ENCODE measurements at regions not wholly inside any gene's neighbourhood (a gene's known extent, or its start where the extent isn't known, plus 50 kb on each side); places are given as distances from the start of the nearest gene placed in this dataset.

GRCh38 chr7:42677751-42678699, 233.8 kb downstream of the C7orf25 start:
- no peak for FAIRE-seq
- no peak for DNase-seq (ENCODE audit: insufficient read length, low spot score)
- no peak for TF ChIP-seq POLR2AphosphoS5 (IDR thresholded peaks at IDR 0.05; ENCODE audit: low read depth, low read length)
- no peak for TF ChIP-seq POU2F2 (IDR thresholded peaks at IDR 0.05; ENCODE audit: low read depth, low read length)
- TF ChIP-seq TAF1 (IDR thresholded peaks at IDR 0.05; ENCODE audit: low read depth, low read length), result no peak
- TF ChIP-seq PAX5 (IDR thresholded peaks at IDR 0.05; ENCODE audit: insufficient read depth, low read length, severe bottlenecking), result no peak
- TF ChIP-seq SPI1 (IDR thresholded peaks at IDR 0.05; ENCODE audit: low read depth, low read length), result no peak
- no peak for TF ChIP-seq POLR2A (IDR thresholded peaks at IDR 0.05; ENCODE audit: low read depth, low read length)

- FAIRE-seq (no peak), DNase-seq (ENCODE audit: insufficient read length, low spot score) (no peak)
- TF ChIP-seq POLR2A (IDR thresholded peaks at IDR 0.05; ENCODE audit: low read depth, low read length) (no peak), TAF1 (IDR thresholded peaks at IDR 0.05; ENCODE audit: low read depth, low read length) (no peak), POU2F2 (IDR thresholded peaks at IDR 0.05; ENCODE audit: low read depth, low read length) (no peak), SPI1 (IDR thresholded peaks at IDR 0.05; ENCODE audit: low read depth, low read length) (no peak), POLR2AphosphoS5 (IDR thresholded peaks at IDR 0.05; ENCODE audit: low read depth, low read length) (no peak), PAX5 (IDR thresholded peaks at IDR 0.05; ENCODE audit: insufficient read depth, low read length, severe bottlenecking) (no peak)
These were observed 237.3 kb downstream of the C7orf25 start for GRCh38 chr7:42674541-42674940.

GRCh38 chr7:42673951-42674350, 237.9 kb downstream of the C7orf25 start:
- FAIRE-seq, result no peak
- DNase-seq (ENCODE audit: insufficient read length, low spot score), result no peak
- no peak for TF ChIP-seq PAX5 (IDR thresholded peaks at IDR 0.05; ENCODE audit: insufficient read depth, low read length, severe bottlenecking)
- no peak for TF ChIP-seq POU2F2 (IDR thresholded peaks at IDR 0.05; ENCODE audit: low read depth, low read length)
- TF ChIP-seq TAF1 (IDR thresholded peaks at IDR 0.05; ENCODE audit: low read depth, low read length), result no peak
- TF ChIP-seq POLR2A (IDR thresholded peaks at IDR 0.05; ENCODE audit: low read depth, low read length), result no peak
- TF ChIP-seq SPI1 (IDR thresholded peaks at IDR 0.05; ENCODE audit: low read depth, low read length), result no peak
- TF ChIP-seq POLR2AphosphoS5 (IDR thresholded peaks at IDR 0.05; ENCODE audit: low read depth, low read length), result no peak

- no peak for TF ChIP-seq POLR2AphosphoS5 (IDR thresholded peaks at IDR 0.05; ENCODE audit: low read depth, low read length)
- TF ChIP-seq TAF1 (IDR thresholded peaks at IDR 0.05; ENCODE audit: low read depth, low read length), result no peak
- no peak for TF ChIP-seq PAX5 (IDR thresholded peaks at IDR 0.05; ENCODE audit: insufficient read depth, low read length, severe bottlenecking)
- TF ChIP-seq POU2F2 (IDR thresholded peaks at IDR 0.05; ENCODE audit: low read depth, low read length), result no peak
- no peak for TF ChIP-seq SPI1 (IDR thresholded peaks at IDR 0.05; ENCODE audit: low read depth, low read length)
- TF ChIP-seq POLR2A (IDR thresholded peaks at IDR 0.05; ENCODE audit: low read depth, low read length), result no peak
- FAIRE-seq, result no peak
- DNase-seq (ENCODE audit: insufficient read length, low spot score), result no peak
These were observed 239.4 kb downstream of the C7orf25 start for GRCh38 chr7:42672339-42672999.

- FAIRE-seq (no peak), DNase-seq (ENCODE audit: insufficient read length, low spot score) (no peak)
- TF ChIP-seq POU2F2 (IDR thresholded peaks at IDR 0.05; ENCODE audit: low read depth, low read length), result no peak
- TF ChIP-seq POLR2A (IDR thresholded peaks at IDR 0.05; ENCODE audit: low read depth, low read length), result no peak
- no peak for TF ChIP-seq PAX5 (IDR thresholded peaks at IDR 0.05; ENCODE audit: insufficient read depth, low read length, severe bottlenecking)
- no peak for TF ChIP-seq TAF1 (IDR thresholded peaks at IDR 0.05; ENCODE audit: low read depth, low read length)
- no peak for TF ChIP-seq SPI1 (IDR thresholded peaks at IDR 0.05; ENCODE audit: low read depth, low read length)
- no peak for TF ChIP-seq POLR2AphosphoS5 (IDR thresholded peaks at IDR 0.05; ENCODE audit: low read depth, low read length)
These were observed 240.2 kb downstream of the C7orf25 start for GRCh38 chr7:42671627-42672026.

- no peak for DNase-seq (ENCODE audit: insufficient read length, low spot score)
- no peak for FAIRE-seq
- no peak for TF ChIP-seq POLR2A (IDR thresholded peaks at IDR 0.05; ENCODE audit: low read depth, low read length)
These were observed 244.9 kb downstream of the C7orf25 start for GRCh38 chr7:42666994-42667393.

GRCh38 chr7:42662862-42663261, 249.0 kb downstream of the C7orf25 start:
- DNase-seq (ENCODE audit: insufficient read length, low spot score), result no peak
- no peak for FAIRE-seq
- TF ChIP-seq POLR2A (IDR thresholded peaks at IDR 0.05; ENCODE audit: low read depth, low read length) (no peak), SPI1 (IDR thresholded peaks at IDR 0.05; ENCODE audit: low read depth, low read length) (no peak), POLR2AphosphoS5 (IDR thresholded peaks at IDR 0.05; ENCODE audit: low read depth, low read length) (no peak), POU2F2 (IDR thresholded peaks at IDR 0.05; ENCODE audit: low read depth, low read length) (no peak), TAF1 (IDR thresholded peaks at IDR 0.05; ENCODE audit: low read depth, low read length) (no peak), PAX5 (IDR thresholded peaks at IDR 0.05; ENCODE audit: insufficient read depth, low read length, severe bottlenecking) (no peak)

- FAIRE-seq (no peak), DNase-seq (ENCODE audit: insufficient read length, low spot score) (no peak)
- TF ChIP-seq POU2F2 (IDR thresholded peaks at IDR 0.05; ENCODE audit: low read depth, low read length) (no peak), POLR2A (IDR thresholded peaks at IDR 0.05; ENCODE audit: low read depth, low read length) (no peak), SPI1 (IDR thresholded peaks at IDR 0.05; ENCODE audit: low read depth, low read length) (no peak), POLR2AphosphoS5 (IDR thresholded peaks at IDR 0.05; ENCODE audit: low read depth, low read length) (no peak), PAX5 (IDR thresholded peaks at IDR 0.05; ENCODE audit: insufficient read depth, low read length, severe bottlenecking) (no peak), TAF1 (IDR thresholded peaks at IDR 0.05; ENCODE audit: low read depth, low read length) (no peak)
These were observed 250.6 kb downstream of the C7orf25 start for GRCh38 chr7:42661312-42661711.

GRCh38 chr7:42650701-42651100, 261.2 kb downstream of the C7orf25 start:
- no peak for TF ChIP-seq SPI1 (IDR thresholded peaks at IDR 0.05; ENCODE audit: low read depth, low read length)
- TF ChIP-seq POLR2A (IDR thresholded peaks at IDR 0.05; ENCODE audit: low read depth, low read length), result no peak
- TF ChIP-seq TAF1 (IDR thresholded peaks at IDR 0.05; ENCODE audit: low read depth, low read length), result no peak
- TF ChIP-seq POU2F2 (IDR thresholded peaks at IDR 0.05; ENCODE audit: low read depth, low read length), result no peak
- no peak for TF ChIP-seq PAX5 (IDR thresholded peaks at IDR 0.05; ENCODE audit: insufficient read depth, low read length, severe bottlenecking)
- TF ChIP-seq POLR2AphosphoS5 (IDR thresholded peaks at IDR 0.05; ENCODE audit: low read depth, low read length), result no peak
- FAIRE-seq (no peak), DNase-seq (ENCODE audit: insufficient read length, low spot score) (no peak)
